GM12872 (cell line): ENCODE measurements at regions not wholly inside any gene's neighbourhood (a gene's known extent, or its start where the extent isn't known, plus 50 kb on each side); places are given as distances from the start of the nearest gene placed in this dataset.
A peak's percentile ranks its signal among the peaks of the same experiment; 100 is the strongest.

Experiments
- TF ChIP-seq, protein P1 (sequence below): IDR thresholded peaks from 3 replicates; pipeline ENCODE4 v1.5.1; 2011; ENCODE audit warnings: low read depth, mild to moderate bottlenecking, low read length, moderate library complexity; ENCODE audit not compliant: insufficient read depth

DNA sequence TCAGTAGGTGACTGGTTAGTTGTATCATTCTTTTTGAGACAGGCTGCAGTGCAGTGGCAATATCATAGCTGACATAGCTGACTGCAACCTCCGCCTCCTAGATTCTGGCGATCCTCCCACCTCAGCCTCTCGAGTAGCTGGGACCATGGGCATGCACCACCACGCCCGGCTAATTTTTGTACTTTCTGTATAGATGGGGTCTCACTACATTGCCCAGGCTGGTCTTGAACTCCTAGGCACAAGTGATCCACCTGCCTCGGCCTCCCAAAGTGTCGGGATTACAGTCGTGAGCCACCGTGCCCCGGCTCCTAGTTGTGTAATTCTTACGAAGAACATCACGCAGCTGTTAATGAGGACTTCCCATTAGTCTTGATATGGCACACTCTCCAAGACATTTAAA lies 123.4 kb upstream of the VKORC1L1 start:
- TF ChIP-seq, protein P1, sequence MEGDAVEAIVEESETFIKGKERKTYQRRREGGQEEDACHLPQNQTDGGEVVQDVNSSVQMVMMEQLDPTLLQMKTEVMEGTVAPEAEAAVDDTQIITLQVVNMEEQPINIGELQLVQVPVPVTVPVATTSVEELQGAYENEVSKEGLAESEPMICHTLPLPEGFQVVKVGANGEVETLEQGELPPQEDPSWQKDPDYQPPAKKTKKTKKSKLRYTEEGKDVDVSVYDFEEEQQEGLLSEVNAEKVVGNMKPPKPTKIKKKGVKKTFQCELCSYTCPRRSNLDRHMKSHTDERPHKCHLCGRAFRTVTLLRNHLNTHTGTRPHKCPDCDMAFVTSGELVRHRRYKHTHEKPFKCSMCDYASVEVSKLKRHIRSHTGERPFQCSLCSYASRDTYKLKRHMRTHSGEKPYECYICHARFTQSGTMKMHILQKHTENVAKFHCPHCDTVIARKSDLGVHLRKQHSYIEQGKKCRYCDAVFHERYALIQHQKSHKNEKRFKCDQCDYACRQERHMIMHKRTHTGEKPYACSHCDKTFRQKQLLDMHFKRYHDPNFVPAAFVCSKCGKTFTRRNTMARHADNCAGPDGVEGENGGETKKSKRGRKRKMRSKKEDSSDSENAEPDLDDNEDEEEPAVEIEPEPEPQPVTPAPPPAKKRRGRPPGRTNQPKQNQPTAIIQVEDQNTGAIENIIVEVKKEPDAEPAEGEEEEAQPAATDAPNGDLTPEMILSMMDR = no peak

DNA sequence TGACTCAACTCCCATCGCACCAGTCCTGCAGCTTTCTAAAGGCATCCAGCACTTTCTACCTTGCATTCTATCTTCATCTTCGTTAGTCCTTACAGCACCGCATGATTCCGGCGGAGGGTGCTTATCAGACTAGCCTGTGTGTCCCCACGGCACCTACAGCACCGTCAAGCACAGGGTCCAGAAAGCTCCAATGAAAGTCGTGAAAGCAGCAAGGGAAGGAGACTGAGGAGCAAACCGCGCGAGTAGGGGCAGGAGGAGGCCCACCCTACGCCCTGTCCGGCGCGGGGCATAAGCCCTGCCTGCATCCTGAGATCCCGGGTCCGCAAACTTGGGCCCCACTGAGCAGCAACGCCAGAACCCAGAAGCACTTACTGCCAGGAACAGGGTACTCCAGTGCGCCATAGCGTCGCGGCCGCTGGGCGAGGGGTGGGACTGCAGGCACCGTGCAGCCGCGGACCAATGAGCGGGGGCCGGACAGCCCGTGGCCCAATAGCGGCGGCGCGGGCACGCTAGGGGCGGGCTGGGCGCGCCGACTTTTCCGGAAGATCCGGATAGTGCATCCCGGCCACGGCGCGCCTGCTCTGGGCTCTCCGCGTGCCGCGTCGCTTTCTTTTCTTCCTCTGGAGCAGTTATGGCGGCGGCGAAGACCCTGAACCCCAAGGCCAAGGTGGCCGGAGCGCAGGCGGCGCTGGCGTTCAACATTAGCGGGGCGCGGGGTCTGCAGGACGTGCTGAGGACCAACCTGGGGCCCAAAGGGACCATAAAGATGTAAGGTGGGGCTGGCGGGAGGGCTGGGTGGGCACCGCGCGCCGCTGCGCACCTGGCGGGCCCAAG lies 122.1 kb upstream of the VKORC1L1 start:
- TF ChIP-seq, protein P1 = no peak

DNA sequence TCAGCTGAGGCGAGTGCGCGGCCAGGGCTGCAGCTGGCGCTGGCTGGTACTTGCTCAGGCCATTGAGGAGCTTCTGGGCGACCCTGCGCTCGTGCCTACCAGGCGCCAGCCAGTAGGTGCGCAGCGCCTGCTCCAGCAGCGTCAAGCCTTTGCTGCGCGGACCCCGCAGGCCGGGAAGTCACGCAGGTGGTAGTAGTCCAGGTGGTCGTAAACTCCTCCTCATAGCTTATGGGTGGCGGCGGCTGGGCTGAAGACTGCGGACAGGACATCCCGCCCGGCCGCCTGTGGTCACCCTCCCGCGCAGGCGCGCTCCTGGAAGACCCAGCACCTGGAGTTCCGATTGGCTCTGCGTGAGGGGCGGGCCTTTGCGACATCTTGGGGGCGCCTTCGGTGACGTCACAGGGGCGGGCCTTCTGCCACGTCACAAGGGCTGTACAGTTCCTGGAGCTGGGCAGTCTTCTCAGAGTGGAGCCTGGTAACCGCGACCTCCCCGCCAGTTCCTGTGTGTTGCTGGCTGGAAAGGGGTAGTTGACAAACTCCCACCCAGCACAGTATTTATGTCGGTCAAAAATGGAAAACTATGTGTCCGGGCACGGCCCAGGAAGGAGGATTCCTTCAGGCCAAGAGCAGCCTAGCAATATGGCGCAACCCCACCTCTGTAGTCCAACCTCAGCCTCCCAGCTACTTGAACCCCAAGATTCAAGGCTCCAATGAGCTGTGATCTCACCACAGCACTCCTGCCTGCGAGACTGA lies 102.2 kb upstream of the VKORC1L1 start:
- TF ChIP-seq, protein P1 = 0 out of 3 replicates have a peak, but pooled peaks have one; percentile 14

DNA sequence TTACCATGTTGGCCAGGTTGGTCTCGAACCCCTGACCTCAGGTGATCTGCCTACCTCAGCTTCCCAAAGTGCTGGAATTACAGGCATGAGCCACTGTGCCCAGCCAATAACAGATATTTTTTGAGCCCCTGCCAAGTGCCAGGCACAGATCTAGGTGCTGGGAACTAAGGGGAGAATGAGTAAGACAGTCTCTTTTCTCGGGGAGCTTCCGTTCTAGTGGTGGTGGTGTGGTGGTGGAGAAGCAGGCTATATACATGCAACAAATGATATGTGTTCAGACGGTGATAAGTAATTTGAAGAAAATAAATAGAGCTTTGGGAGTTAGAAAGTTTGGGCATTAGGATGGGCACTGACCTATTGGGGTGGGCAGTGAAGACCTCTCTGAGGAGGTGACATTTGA lies 76.7 kb upstream of the VKORC1L1 start:
- TF ChIP-seq, protein P1 = no peak

DNA sequence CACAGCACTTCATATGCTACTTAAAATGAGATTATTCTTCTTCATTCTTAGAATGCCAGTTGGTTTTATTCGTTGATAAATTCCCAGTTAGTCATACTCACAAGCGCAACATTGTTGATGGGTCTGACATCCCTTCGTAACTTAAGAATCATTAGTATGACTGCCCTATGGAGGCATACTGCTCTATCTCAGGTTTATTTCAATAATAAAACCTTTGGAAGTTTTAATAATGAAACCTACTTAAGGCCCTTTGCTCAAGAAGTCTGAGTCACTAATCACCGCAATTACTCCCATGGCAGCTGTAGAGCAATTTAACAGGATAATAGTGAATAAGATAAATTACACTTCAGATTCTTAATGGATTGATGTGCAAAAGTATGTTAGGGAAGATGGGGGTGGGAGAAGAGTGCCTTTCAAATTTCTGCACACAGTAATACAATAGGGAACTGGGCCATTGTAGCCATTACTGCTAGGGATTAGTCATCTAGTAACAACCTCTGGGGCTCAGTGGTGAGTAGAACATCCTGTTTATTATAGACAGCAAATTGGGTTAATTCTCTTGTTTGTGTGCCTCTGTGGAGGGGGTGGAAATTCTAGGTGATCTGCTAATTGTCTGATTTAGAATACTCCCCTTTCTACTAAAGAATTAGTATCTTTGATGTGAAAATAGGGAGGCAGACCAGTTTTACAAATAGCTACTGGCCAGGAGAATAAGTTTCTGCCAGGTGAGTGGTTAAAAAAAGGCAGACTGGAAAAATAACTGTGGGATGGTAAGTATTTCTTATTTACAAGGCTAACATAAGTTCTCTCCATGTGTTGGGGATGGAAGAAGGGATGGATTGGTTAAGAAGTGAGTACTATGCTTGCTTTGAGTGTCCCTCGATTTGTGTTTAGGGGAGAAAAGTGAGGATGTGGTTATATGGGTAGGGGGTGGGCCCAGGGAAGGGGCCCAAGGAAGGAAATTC lies 74.5 kb upstream of the VKORC1L1 start:
- TF ChIP-seq, protein P1 = no peak

DNA sequence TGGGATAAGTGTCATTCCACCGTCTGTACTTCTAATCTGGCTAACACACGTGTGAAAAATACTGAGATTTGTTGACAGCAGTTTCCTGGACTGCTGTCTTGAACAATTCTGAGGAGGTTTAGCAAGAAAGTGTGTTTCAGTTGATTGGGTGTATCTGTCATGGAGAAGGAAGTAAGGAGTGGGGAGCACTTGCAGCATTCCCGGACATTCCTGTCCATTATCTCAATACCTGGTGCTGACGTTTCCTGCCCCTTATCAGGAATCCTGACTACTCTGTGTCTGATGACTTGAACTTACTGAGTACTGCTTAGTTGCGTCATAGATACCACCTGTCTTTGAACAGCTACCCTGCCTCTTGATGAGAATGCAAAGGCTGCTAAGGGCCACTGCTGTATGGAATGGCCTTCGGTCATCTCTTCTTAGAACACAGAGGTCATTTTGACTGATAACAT lies 72.0 kb upstream of the VKORC1L1 start:
- TF ChIP-seq, protein P1 = no peak
